Heart right ventricle (tissue), 16 donors: ENCODE measurements at regions not wholly inside any gene's neighbourhood (a gene's known extent, or its start where the extent isn't known, plus 50 kb on each side); places are given as distances from the start of the nearest gene placed in this dataset.
"Not testable (repeated sequence)": the region's sequence is repeated elsewhere in the genome, so short reads cannot be mapped to it uniquely, and the experiment has no call there.

Experiments used
- ATAC-seq, 8 donors: fragments of 200-7000 bp; cut with Tn5 transposase; one replicate each; pipeline ENCODE4 v1.9.1; 2020; ENCODE audit warnings: mild to moderate bottlenecking in 8 of 8, moderate library complexity in 8 of 8, moderate number of reproducible peaks in 1 of 8
- DNase-seq, 2 donors: peaks; one replicate each; pipeline ENCODE4 v3.0.0-alpha.2; 2020
- H3K27ac ChIP-seq, 10 donors: fragments of 200-600 bp; sonication (generic) in 2 of 10; one replicate each; pipeline versions ENCODE4 v1.5.0 to v1.8.0; 2020 to 2022; ENCODE audit warnings: mild to moderate bottlenecking in 3 of 10
- H3K27me3 ChIP-seq, 7 donors: fragments of 200-600 bp; one replicate each; pipeline ENCODE4 v1.8.0; 2021 to 2022; ENCODE audit warnings: mild to moderate bottlenecking in 2 of 7
- H3K36me3 ChIP-seq, 9 donors: fragments of 200-600 bp; sonication (generic) in 1 of 9; one replicate each; pipeline versions ENCODE4 v1.5.0 to v1.8.0; 2020 to 2022; ENCODE audit warnings: mild to moderate bottlenecking in 2 of 9
- H3K4me1 ChIP-seq, 9 donors: fragments of 200-600 bp; sonication (generic) in 1 of 9; one replicate each; pipeline versions ENCODE4 v1.5.0 to v1.8.0; 2020 to 2022; ENCODE audit warnings: mild to moderate bottlenecking in 4 of 9
- H3K4me3 ChIP-seq, 10 donors: fragments of 200-600 bp; sonication (generic) in 2 of 10; one replicate each; pipeline versions ENCODE4 v1.5.0 to v1.8.0; 2020 to 2022; ENCODE audit warnings: mild to moderate bottlenecking in 7 of 10, moderate library complexity in 2 of 10
- H3K9me3 ChIP-seq, 11 donors: fragments of 200-600 bp in 10 of 11; sonication (generic) in 2 of 11; one replicate each; pipeline versions ENCODE4 v1.5.0 to v1.8.0; 2013 to 2022; ENCODE audit warnings: mild to moderate bottlenecking in 2 of 11, control low read depth in 1 of 11, moderate library complexity in 1 of 11
- WGBS, 2 donors: extraction: QIAGEN DNeasy Blood & Tissue Kit; methylation state at CpG; one replicate each; pipeline ENCODE4 v1.1.7; 2013; ENCODE audit warnings: inconsistent platforms in 1 of 2; 5-methylcytosine and 5-hydroxymethylcytosine counted together
- intact Hi-C, 10 donors: fragments of 100-400 bp; cut with DNase I; formaldehyde crosslinking; loops; one replicate each; pipeline versions ENCODE4 v1.11.1 to v1.14.2; 2022
- TF ChIP-seq, protein P1 (sequence below), 9 donors: fragments of 200-600 bp; sonication (generic) in 2 of 9; IDR thresholded peaks; one replicate each; pipeline versions ENCODE4 v1.5.0 to v1.8.0; 2021 to 2022; ENCODE audit warnings: antibody characterized with exemption in 9 of 9, mild to moderate bottlenecking in 5 of 9, moderate library complexity in 1 of 9
- donor health status: Arrhythmogenic right ventricular cardiomyopathy.
- donor health status: ischemic (EF 13 %, LVEDD 7.1; RV severe dilation, severe dysfunction).
- donor health status: healthy with polysubstance abuse.
- donor health status: DM: no; HTN: yes; CAD: no.
- donor health status: DM: no; HTN: no; CAD: no.
- donor health status: ischemic (EF 25% LVEDD 6.9; RV normal size, moderate dysfunction).
- donor health status: ischemic (EF 25% LVEDD 5.7; RV mildly dilated, moderate dysfunction).
- donor health status: healthy.
- donor health status: DM: yes; HTN: yes; CAD: no.
- donor health status: Ischemic cardiomyopathy.
- donor health status: ischemic (EF 35%, LVEDD 5.7; RV mildly dilated, moderate dysfunction).
- donor health status: nonischemic (EF 11% LVEDD 7.7; RV severe dilation, severe dysfunction).
- donor health status: DM: yes; HTN: yes; CAD: no.
- donor health status: PGD.
- donor health status: ischemic (EF 29% LVEDD 5.4; RV normal size, mild dysfunction).
- donor health status: nonischemic (EF 23%, LVEDD 6.1; RV moderate dilation, normal function).

GRCh38 chr16:50491516-50491915, 56.7 kb upstream of the NKD1 start:
- intact Hi-C loops: no loop called here
- TF ChIP-seq, protein P1, sequence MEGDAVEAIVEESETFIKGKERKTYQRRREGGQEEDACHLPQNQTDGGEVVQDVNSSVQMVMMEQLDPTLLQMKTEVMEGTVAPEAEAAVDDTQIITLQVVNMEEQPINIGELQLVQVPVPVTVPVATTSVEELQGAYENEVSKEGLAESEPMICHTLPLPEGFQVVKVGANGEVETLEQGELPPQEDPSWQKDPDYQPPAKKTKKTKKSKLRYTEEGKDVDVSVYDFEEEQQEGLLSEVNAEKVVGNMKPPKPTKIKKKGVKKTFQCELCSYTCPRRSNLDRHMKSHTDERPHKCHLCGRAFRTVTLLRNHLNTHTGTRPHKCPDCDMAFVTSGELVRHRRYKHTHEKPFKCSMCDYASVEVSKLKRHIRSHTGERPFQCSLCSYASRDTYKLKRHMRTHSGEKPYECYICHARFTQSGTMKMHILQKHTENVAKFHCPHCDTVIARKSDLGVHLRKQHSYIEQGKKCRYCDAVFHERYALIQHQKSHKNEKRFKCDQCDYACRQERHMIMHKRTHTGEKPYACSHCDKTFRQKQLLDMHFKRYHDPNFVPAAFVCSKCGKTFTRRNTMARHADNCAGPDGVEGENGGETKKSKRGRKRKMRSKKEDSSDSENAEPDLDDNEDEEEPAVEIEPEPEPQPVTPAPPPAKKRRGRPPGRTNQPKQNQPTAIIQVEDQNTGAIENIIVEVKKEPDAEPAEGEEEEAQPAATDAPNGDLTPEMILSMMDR (IDR thresholded peaks at IDR 0.05): no peak
- H3K4me1 ChIP-seq: no peaks in the 10 kb centered on the region
- ATAC-seq (no peak), DNase-seq (no peak)
- H3K9me3 ChIP-seq: no peaks in the 10 kb centered on the region
- no peak overlapping the region for H3K27ac ChIP-seq
- 86 to 90% methylated on average over 8 of the region's 8 CpGs for WGBS, 2 donors
- H3K27me3 ChIP-seq: peaks cover 0 to 9% (median 3%) of the 10 kb centered on the region in 7 donors
- no peak overlapping the region for H3K4me3 ChIP-seq
- H3K36me3 ChIP-seq: no peaks in the 10 kb centered on the region

GRCh38 chr16:50490828-50491227, 57.4 kb upstream of the NKD1 start:
- no peak overlapping the region for H3K27ac ChIP-seq
- peaks cover 0 to 9% (median 3%) of the 10 kb centered on the region in 7 donors for H3K27me3 ChIP-seq
- no peaks in the 10 kb centered on the region for H3K36me3 ChIP-seq
- TF ChIP-seq, protein P1 (IDR thresholded peaks at IDR 0.05): no peak
- no peaks in the 10 kb centered on the region for H3K4me1 ChIP-seq
- no peak overlapping the region for H3K4me3 ChIP-seq
- peaks cover 0 to 3% (median 0%) of the 10 kb centered on the region in 11 donors for H3K9me3 ChIP-seq
- intact Hi-C loops: no loop called here
- DNase-seq (no peak), ATAC-seq (no peak)
- WGBS, 2 donors: 85 to 86% methylated on average over 2 of the region's 2 CpGs

GRCh38 chr16:50489182-50489581, 59.0 kb upstream of the NKD1 start:
- no peak for ATAC-seq
- H3K36me3 ChIP-seq: no peaks in the 10 kb centered on the region
- H3K4me1 ChIP-seq: no peaks in the 10 kb centered on the region
- peaks cover 0 to 9% (median 8%) of the 10 kb centered on the region in 7 donors for H3K27me3 ChIP-seq
- DNase-seq: no peak
- H3K27ac ChIP-seq: no peak overlapping the region
- intact Hi-C loops: no loop called here
- TF ChIP-seq, protein P1 (IDR thresholded peaks at IDR 0.05): no peak
- 71 to 83% methylated on average over 3 of the region's 3 CpGs for WGBS, 2 donors
- peaks cover 0 to 17% (median 2%) of the 10 kb centered on the region in 11 donors for H3K9me3 ChIP-seq
- H3K4me3 ChIP-seq: no peak overlapping the region

GRCh38 chr16:50487528-50487927, 60.7 kb upstream of the NKD1 start:
- Histone ChIP-seq H3K9me3 (peaks cover 0 to 25% (median 4%) of the 10 kb centered on the region in 11 donors), H3K4me3 (no peak overlapping the region), H3K27ac (no peak overlapping the region), H3K27me3 (peaks cover 0 to 24% (median 11%) of the 10 kb centered on the region in 7 donors), H3K36me3 (no peaks in the 10 kb centered on the region), H3K4me1 (no peaks in the 10 kb centered on the region)
- WGBS, 2 donors: 78 to 82% methylated on average over 5 of the region's 5 CpGs
- no peak for DNase-seq
- TF ChIP-seq, protein P1 (IDR thresholded peaks at IDR 0.05): no peak
- no peak for ATAC-seq
- intact Hi-C loops: no loop called here

GRCh38 chr16:50486162-50486561, 62.0 kb upstream of the NKD1 start:
- intact Hi-C loops, ATAC-seq, DNase-seq, H3K4me3 ChIP-seq, H3K27ac ChIP-seq, H3K4me1 ChIP-seq, H3K36me3 ChIP-seq: not testable (repeated sequence)
- Histone ChIP-seq H3K9me3 (peaks cover 0 to 25% (median 4%) of the 10 kb centered on the region in 11 donors), H3K27me3 (peaks cover 0 to 32% (median 11%) of the 10 kb centered on the region in 7 donors)
